Suprapubic skin (tissue), 4 donors: ENCODE measurements at regions not wholly inside any gene's neighbourhood (a gene's known extent, or its start where the extent isn't known, plus 50 kb on each side); places are given as distances from the start of the nearest gene placed in this dataset.

Experiments used
- DNase-seq, 2 donors: peaks; one replicate each; pipeline ENCODE4 v3.0.0-alpha.2; 2019; ENCODE audit warnings: low spot score in 2 of 2
- H3K27ac ChIP-seq: fragments of 200-600 bp; sonication (generic); one replicate; pipeline ENCODE4 v1.5.1; 2019
- H3K27me3 ChIP-seq: fragments of 200-600 bp; sonication (generic); one replicate; pipeline ENCODE4 v1.5.1; 2019
- H3K36me3 ChIP-seq: fragments of 200-600 bp; sonication (generic); one replicate; pipeline ENCODE4 v1.5.1; 2019
- H3K4me1 ChIP-seq: fragments of 200-600 bp; sonication (generic); one replicate; pipeline ENCODE4 v1.5.1; 2019
- H3K4me3 ChIP-seq: fragments of 200-600 bp; sonication (generic); one replicate; pipeline ENCODE4 v1.5.1; 2019; ENCODE audit warnings: mild to moderate bottlenecking
- H3K9me3 ChIP-seq: fragments of 200-600 bp; sonication (generic); one replicate; pipeline ENCODE4 v1.5.1; 2019
- CTCF ChIP-seq, 2 donors: fragments of 200-600 bp in 1 of 2; fragments of 450-650 bp in 1 of 2; sonication (generic) in 1 of 2; IDR thresholded peaks; one replicate each; pipeline ENCODE4 v1.5.1; 2016 to 2019; ENCODE audit warnings: antibody characterized with exemption in 2 of 2, mild to moderate bottlenecking in 1 of 2, moderate library complexity in 1 of 2
- EP300 ChIP-seq: sonication (generic); formaldehyde crosslinking; IDR thresholded peaks from one replicate; pipeline ENCODE4 v1.6.1; 2017; ENCODE audit warnings: antibody characterized with exemption
- POLR2A ChIP-seq, 2 donors: fragments of 450-650 bp; IDR thresholded peaks; one replicate each; pipeline ENCODE4 v1.6.1; 2017; ENCODE audit warnings: antibody characterized with exemption in 2 of 2, mild to moderate bottlenecking in 2 of 2, moderate library complexity in 2 of 2
- POLR2AphosphoS5 ChIP-seq, 3 donors: sonication (generic); formaldehyde crosslinking; IDR thresholded peaks; one replicate each; pipeline ENCODE4 v1.6.1; 2017; ENCODE audit warnings: antibody characterized with exemption in 3 of 3
- WGBS: methylation state at CpG from one replicate; pipeline ENCODE4 v1.1.5; 2018; 5-methylcytosine and 5-hydroxymethylcytosine counted together

DNA sequence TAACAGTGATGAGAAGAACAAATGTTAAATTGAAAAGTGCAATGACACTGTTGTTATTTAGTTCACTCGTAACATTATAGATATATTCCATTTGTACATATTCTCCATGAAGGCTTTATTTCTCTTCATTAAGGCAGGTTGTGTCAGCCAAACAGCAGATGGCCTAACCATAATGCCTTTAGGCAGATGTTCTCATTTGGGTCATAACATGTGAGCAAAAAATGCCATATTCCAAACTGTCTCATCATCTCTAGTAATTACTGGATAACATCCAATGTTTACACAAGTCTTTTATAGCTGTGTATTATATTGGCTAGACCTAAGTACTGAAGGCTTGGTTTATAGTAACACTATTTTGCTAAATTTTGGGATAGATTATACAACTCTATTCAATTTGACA, 87.2 kb upstream of the CHODL start:
- no peak for TF ChIP-seq POLR2AphosphoS5 (IDR thresholded peaks at IDR 0.05)
- TF ChIP-seq EP300 = no peak
- TF ChIP-seq POLR2A (IDR thresholded peaks at IDR 0.05) = no peak
- TF ChIP-seq CTCF (IDR thresholded peaks at IDR 0.05) = no peak
- no peaks in the 10 kb centered on the region for H3K36me3 ChIP-seq
- H3K9me3 ChIP-seq = no peaks in the 10 kb centered on the region
- DNase-seq = no peak
- no peaks in the 10 kb centered on the region for H3K27me3 ChIP-seq
- 84% methylated on average over 1 of the region's 1 CpG for WGBS
- no peak overlapping the region for H3K4me3 ChIP-seq
- no peak overlapping the region for H3K27ac ChIP-seq
- H3K4me1 ChIP-seq = no peaks in the 10 kb centered on the region

GRCh38 chr21:18155508-18156193, 89.0 kb upstream of the CHODL start:
- 69% methylated on average over 5 of the region's 5 CpGs for WGBS
- Histone ChIP-seq H3K4me1 (no peaks in the 10 kb centered on the region), H3K36me3 (no peaks in the 10 kb centered on the region), H3K27ac (no peak overlapping the region), H3K27me3 (no peaks in the 10 kb centered on the region), H3K4me3 (no peak overlapping the region), H3K9me3 (no peaks in the 10 kb centered on the region)
- TF ChIP-seq POLR2A (IDR thresholded peaks at IDR 0.05) (no peak), POLR2AphosphoS5 (IDR thresholded peaks at IDR 0.05) (no peak), CTCF (IDR thresholded peaks at IDR 0.05) (no peak), EP300 (no peak)
- DNase-seq = no peak

DNA sequence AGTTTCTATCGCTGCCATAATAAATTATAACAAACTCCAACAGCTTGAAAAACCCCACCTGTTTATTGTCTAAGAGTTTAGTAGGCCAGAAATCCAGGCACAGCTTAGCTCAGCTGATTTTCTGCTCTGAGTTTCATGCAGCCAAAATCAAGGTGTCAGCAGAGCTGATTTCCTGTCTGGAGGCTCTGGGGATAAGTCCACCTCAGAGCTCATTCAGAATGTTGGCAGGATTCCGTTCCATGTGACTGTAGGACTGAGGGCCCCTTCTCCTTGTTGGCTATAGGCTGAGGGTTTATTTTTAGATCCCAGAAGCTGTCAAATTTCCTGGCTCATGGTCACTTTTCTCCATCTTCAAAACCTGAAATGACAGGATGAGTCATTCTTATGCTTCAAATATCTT, 91.6 kb upstream of the CHODL start:
- Histone ChIP-seq H3K4me1 (no peaks in the 10 kb centered on the region), H3K27me3 (no peaks in the 10 kb centered on the region), H3K4me3 (no peak overlapping the region), H3K9me3 (no peaks in the 10 kb centered on the region), H3K36me3 (no peaks in the 10 kb centered on the region), H3K27ac (no peak overlapping the region)
- WGBS = 88% methylated on average over 2 of the region's 2 CpGs
- no peak for TF ChIP-seq POLR2AphosphoS5 (IDR thresholded peaks at IDR 0.05)
- no peak for TF ChIP-seq EP300
- TF ChIP-seq CTCF (IDR thresholded peaks at IDR 0.05) = no peak
- no peak for TF ChIP-seq POLR2A (IDR thresholded peaks at IDR 0.05)
- no peak for DNase-seq

DNA sequence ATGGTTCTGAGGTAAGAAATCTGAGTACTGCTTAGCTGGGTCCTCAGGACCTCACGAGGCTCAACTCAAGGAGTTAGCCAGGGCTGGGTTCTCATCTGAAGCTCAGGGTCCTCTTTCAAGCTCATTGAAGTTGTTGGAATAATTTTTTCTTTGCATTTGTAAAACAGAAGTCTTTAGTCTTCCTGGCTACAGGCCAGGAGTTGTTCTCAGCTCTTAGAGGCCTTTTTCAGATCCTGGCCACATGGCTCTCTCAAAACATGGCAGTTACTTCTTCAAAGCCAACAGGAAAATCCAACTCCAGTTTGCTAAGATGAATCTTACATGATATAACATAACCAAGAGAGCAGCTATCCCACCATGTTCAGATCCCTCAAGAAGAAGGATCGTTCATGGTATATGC, 92.3 kb upstream of the CHODL start:
- no peak overlapping the region for H3K27ac ChIP-seq
- H3K9me3 ChIP-seq = no peaks in the 10 kb centered on the region
- TF ChIP-seq POLR2A (IDR thresholded peaks at IDR 0.05) (no peak), POLR2AphosphoS5 (IDR thresholded peaks at IDR 0.05) (no peak), CTCF (IDR thresholded peaks at IDR 0.05) (no peak), EP300 (no peak)
- 88% methylated on average over 2 of the region's 2 CpGs for WGBS
- no peak overlapping the region for H3K4me3 ChIP-seq
- no peaks in the 10 kb centered on the region for H3K4me1 ChIP-seq
- no peaks in the 10 kb centered on the region for H3K27me3 ChIP-seq
- H3K36me3 ChIP-seq = no peaks in the 10 kb centered on the region
- DNase-seq = no peak

GRCh38 chr21:18151046-18151445, 93.6 kb upstream of the CHODL start:
- 93% methylated on average over 5 of the region's 5 CpGs for WGBS
- H3K4me3 ChIP-seq = no peak overlapping the region
- TF ChIP-seq POLR2A (IDR thresholded peaks at IDR 0.05) (no peak), EP300 (no peak), POLR2AphosphoS5 (IDR thresholded peaks at IDR 0.05) (no peak), CTCF (IDR thresholded peaks at IDR 0.05) (no peak)

More at GRCh38 chr21:18151046-18151445, 93.6 kb upstream of the CHODL start:
- Histone ChIP-seq H3K27me3 (no peaks in the 10 kb centered on the region), H3K36me3 (no peaks in the 10 kb centered on the region), H3K9me3 (no peaks in the 10 kb centered on the region), H3K27ac (no peak overlapping the region), H3K4me1 (no peaks in the 10 kb centered on the region)
- no peak for DNase-seq
